H9 (cell line): ENCODE measurements at regions not wholly inside any gene's neighbourhood (a gene's known extent, or its start where the extent isn't known, plus 50 kb on each side); places are given as distances from the start of the nearest gene placed in this dataset.

Source experiments
- DNase-seq: peaks from one replicate; pipeline ENCODE4 v3.0.0-alpha.2; 2017
- H2AFZ ChIP-seq: one replicate; pipeline ENCODE4 v1.6.1; 2013; ENCODE audit warnings: mild to moderate bottlenecking, low read length, control low read depth, moderate library complexity
- H2AK5ac ChIP-seq: 2 replicates; pipeline ENCODE4 v1.6.1; 2013; ENCODE audit warnings: low read length, control low read depth, mixed read lengths; ENCODE audit not compliant: insufficient read length
- H2BK120ac ChIP-seq: one replicate; pipeline ENCODE4 v1.6.1; 2013; ENCODE audit warnings: low read depth, mild to moderate bottlenecking, low read length, control low read depth, inconsistent platforms; ENCODE audit not compliant: poor library complexity, severe bottlenecking
- H2BK12ac ChIP-seq: 2 replicates; pipeline ENCODE4 v1.6.1; 2013; ENCODE audit warnings: low read length, control low read depth, mixed read lengths, low read depth; ENCODE audit not compliant: insufficient read length
- H2BK15ac ChIP-seq: 2 replicates; pipeline ENCODE4 v1.6.1; 2013; ENCODE audit warnings: low read depth, low read length, control low read depth
- H2BK20ac ChIP-seq: one replicate; pipeline ENCODE4 v1.6.1; 2013; ENCODE audit warnings: low read depth, mild to moderate bottlenecking, low read length, control low read depth, inconsistent platforms; ENCODE audit not compliant: poor library complexity, severe bottlenecking
- H2BK5ac ChIP-seq: 2 replicates; pipeline ENCODE4 v1.6.1; 2013; ENCODE audit warnings: low read length, control low read depth, mixed read lengths; ENCODE audit not compliant: insufficient read length
- H3K14ac ChIP-seq: 2 replicates; pipeline ENCODE4 v1.6.1; 2013; ENCODE audit warnings: low read length, control low read depth; ENCODE audit not compliant: insufficient read depth
- H3K18ac ChIP-seq: 2 replicates; pipeline ENCODE4 v1.6.1; 2013; ENCODE audit warnings: low read depth, mild to moderate bottlenecking, mixed read lengths, low read length, control low read depth; ENCODE audit not compliant: insufficient read length
- H3K23ac ChIP-seq: 2 replicates; pipeline ENCODE4 v1.6.1; 2013; ENCODE audit warnings: low read length, control low read depth, mixed read lengths, low read depth; ENCODE audit not compliant: insufficient read length
- H3K23me2 ChIP-seq: 2 replicates; pipeline ENCODE4 v1.6.1; 2013; ENCODE audit warnings: low read depth, mild to moderate bottlenecking, mixed read lengths, low read length, control low read depth; ENCODE audit not compliant: insufficient read length, poor library complexity, severe bottlenecking
- H3K27ac ChIP-seq: 2 replicates; pipeline ENCODE4 v1.5.1; 2013; ENCODE audit warnings: low read length, control low read depth, mixed read lengths, low read depth; ENCODE audit not compliant: insufficient read length
- H3K27me3 ChIP-seq: 2 replicates; pipeline ENCODE4 v1.6.1; 2013; ENCODE audit warnings: low read length, control low read depth, inconsistent platforms; ENCODE audit not compliant: insufficient read depth
- H3K4ac ChIP-seq: 2 replicates; pipeline ENCODE4 v1.6.1; 2013; ENCODE audit warnings: low read depth, mild to moderate bottlenecking, control low read depth, inconsistent platforms, low read length, moderate library complexity
- H3K4me1 ChIP-seq: 2 replicates; pipeline ENCODE4 v1.6.1; 2013; ENCODE audit warnings: low read length, control low read depth, inconsistent platforms; ENCODE audit not compliant: insufficient read depth
- H3K4me2 ChIP-seq: 2 replicates; pipeline ENCODE4 v1.6.1; 2013; ENCODE audit warnings: low read length, control low read depth, mixed read lengths; ENCODE audit not compliant: insufficient read length, insufficient read depth
- H3K56ac ChIP-seq: 2 replicates; pipeline ENCODE4 v1.6.1; 2013; ENCODE audit warnings: low read depth, mild to moderate bottlenecking, mixed read lengths, low read length, control low read depth; ENCODE audit not compliant: insufficient read length
- H3K79me1 ChIP-seq: 2 replicates; pipeline ENCODE4 v1.6.1; 2013; ENCODE audit warnings: low read depth, mild to moderate bottlenecking, moderate library complexity, low read length, control low read depth, inconsistent platforms; ENCODE audit not compliant: insufficient read depth, poor library complexity, severe bottlenecking
- H3K79me2 ChIP-seq: 2 replicates; pipeline ENCODE4 v1.6.1; 2013; ENCODE audit warnings: low read length, control low read depth, inconsistent platforms; ENCODE audit not compliant: insufficient read depth
- H3K9ac ChIP-seq: 2 replicates; pipeline ENCODE4 v1.6.1; 2013; ENCODE audit warnings: low read length, control low read depth, mixed read lengths; ENCODE audit not compliant: insufficient read length; ENCODE audit errors: extremely low read depth
- H3K9me3 ChIP-seq: one replicate; pipeline ENCODE4 v1.6.1; 2013; ENCODE audit warnings: low read depth, low read length, inconsistent platforms; ENCODE audit not compliant: control insufficient read depth
- H3T11ph ChIP-seq: one replicate; pipeline ENCODE4 v1.6.1; 2013; ENCODE audit warnings: mild to moderate bottlenecking, low read length, control low read depth, inconsistent platforms
- H4K20me1 ChIP-seq: one replicate; pipeline ENCODE4 v1.6.1; 2013; ENCODE audit not compliant: control insufficient read depth, insufficient read length, insufficient read depth
- H4K5ac ChIP-seq: 2 replicates; pipeline ENCODE4 v1.6.1; 2013; ENCODE audit warnings: low read depth, mild to moderate bottlenecking, mixed read lengths, low read length, control low read depth; ENCODE audit not compliant: insufficient read length
- H4K8ac ChIP-seq: replicated peaks from 2 replicates; pipeline ENCODE4 v1.6.1; 2013; ENCODE audit warnings: low read length, control low read depth, mixed read lengths, low read depth; ENCODE audit not compliant: insufficient read length
- H4K91ac ChIP-seq: 2 replicates; pipeline ENCODE4 v1.6.1; 2013; ENCODE audit warnings: low read depth, mild to moderate bottlenecking, moderate library complexity, mixed read lengths, low read length, control low read depth; ENCODE audit not compliant: insufficient read length
- H3K27ac Mint-ChIP-seq, 3 experiments: 2 replicates in 2 of 3; 3 replicates in 1 of 3; pipeline ENCODE4 v1.8.0; 2020 to 2021; ENCODE audit warnings: mixed read lengths in 3 of 3, mild to moderate bottlenecking in 1 of 3, moderate library complexity in 1 of 3
- H3K27me3 Mint-ChIP-seq: 2 replicates; pipeline ENCODE4 v1.8.0; 2021; ENCODE audit warnings: low read depth, mild to moderate bottlenecking, moderate library complexity, mixed read lengths
- H3K36me3 Mint-ChIP-seq, 3 experiments: 2 replicates in 2 of 3; 3 replicates in 1 of 3; pipeline ENCODE4 v1.8.0; 2020 to 2021; ENCODE audit warnings: low read depth in 3 of 3, mixed read lengths in 3 of 3; ENCODE audit not compliant: insufficient read depth in 1 of 3
- H3K4me1 Mint-ChIP-seq, 2 experiments: 2 replicates each; pipeline ENCODE4 v1.8.0; 2020; ENCODE audit warnings: mixed read lengths in 2 of 2
- H3K4me3 Mint-ChIP-seq, 2 experiments: 2 replicates in 1 of 2; 3 replicates in 1 of 2; pipeline ENCODE4 v1.8.0; 2020 to 2021; ENCODE audit warnings: mild to moderate bottlenecking in 2 of 2, mixed read lengths in 2 of 2, moderate library complexity in 1 of 2
- H3K9me3 Mint-ChIP-seq, 2 experiments: 2 replicates in 1 of 2; 3 replicates in 1 of 2; pipeline ENCODE4 v1.8.0; 2020; ENCODE audit warnings: mild to moderate bottlenecking in 2 of 2, mixed read lengths in 2 of 2, moderate library complexity in 1 of 2
- CTCF ChIP-seq: fragments of 200-600 bp; sonication (generic); conservative IDR thresholded peaks from 3 replicates; pipeline ENCODE4 v1.8.0; 2021; ENCODE audit warnings: antibody characterized with exemption, mild to moderate bottlenecking
- WGBS: extraction: QIAGEN DNeasy Blood & Tissue Kit; methylation state at CpG from one replicate; pipeline ENCODE4 v1.1.7; 2013; ENCODE audit warnings: missing lambda C conversion rate, low lambda C conversion rate, mixed read lengths; ENCODE audit not compliant: insufficient read length; ENCODE audit errors: extremely low coverage; 5-methylcytosine and 5-hydroxymethylcytosine counted together

DNA sequence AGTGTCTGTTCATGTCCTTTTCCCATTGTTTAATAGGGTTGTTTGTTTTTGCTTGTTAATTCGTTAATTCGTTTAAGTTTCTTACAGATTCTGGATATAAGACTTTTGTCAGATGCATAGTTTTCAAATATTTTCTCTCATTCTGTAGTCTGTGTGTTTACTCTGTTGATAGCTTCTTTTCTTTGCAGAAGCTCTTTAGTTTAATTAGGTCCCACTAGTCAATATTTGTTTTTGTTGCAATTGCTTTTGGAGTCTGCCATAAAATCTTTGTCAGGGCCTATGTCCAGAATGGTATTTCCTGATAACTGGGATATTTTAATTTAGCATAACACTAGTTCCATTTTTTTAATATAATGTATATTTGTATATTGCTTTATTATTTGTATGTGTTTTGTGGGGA, 1380.1 kb downstream of the SUCLG1 start:
- H3K36me3 Mint-ChIP-seq = no peaks in the 10 kb centered on the region; a peak in 1 of 7 replicates
- H3K27ac Mint-ChIP-seq = no peak overlapping the region
- H3K4me3 Mint-ChIP-seq = no peak overlapping the region
- Histone ChIP-seq H4K5ac (no peak overlapping the region), H3K27me3 (no peaks in the 10 kb centered on the region), H4K20me1 (no peaks in the 10 kb centered on the region), H2BK120ac (no peak overlapping the region), H4K8ac (no peak overlapping the region), H4K91ac (no peak overlapping the region), H3K79me1 (no peaks in the 10 kb centered on the region), H2BK20ac (no peak overlapping the region), H2BK12ac (no peak overlapping the region), H2BK15ac (no peak overlapping the region), H3K4me2 (no peak overlapping the region), H3K9me3 (no peaks in the 10 kb centered on the region), H3K4ac (no peak overlapping the region), H3K4me1 (no peaks in the 10 kb centered on the region), H3K14ac (no peak overlapping the region), H3K56ac (no peak overlapping the region), H2AFZ (no peak overlapping the region), H3K23ac (no peak overlapping the region), H2BK5ac (no peak overlapping the region), H3T11ph (no peak overlapping the region), H3K27ac (no peak overlapping the region), H3K9ac (no peak overlapping the region), H3K23me2 (no peaks in the 10 kb centered on the region), H2AK5ac (no peak overlapping the region), H3K18ac (no peak overlapping the region), H3K79me2 (no peaks in the 10 kb centered on the region)
- WGBS = no CpG with 5 or more reads among the region's 2 CpGs
- H3K9me3 Mint-ChIP-seq = no peaks in the 10 kb centered on the region
- no peaks in the 10 kb centered on the region; a peak in 1 of 4 replicates for H3K4me1 Mint-ChIP-seq
- TF ChIP-seq CTCF = no peak
- no peaks in the 10 kb centered on the region for H3K27me3 Mint-ChIP-seq
- DNase-seq = no peak
